C4-2B (cell line): ENCODE measurements at regions not wholly inside any gene's neighbourhood (a gene's known extent, or its start where the extent isn't known, plus 50 kb on each side); places are given as distances from the start of the nearest gene placed in this dataset.

Experiments used
- H3K27ac ChIP-seq: fragments of 450-650 bp; 2 replicates; pipeline ENCODE4 v1.5.1; 2017
- ZFX ChIP-seq: fragments of 450-650 bp; IDR thresholded peaks from 2 replicates; pipeline ENCODE4 v1.6.1; 2017
- TF ChIP-seq, protein P1 (sequence below): fragments of 450-650 bp; conservative IDR thresholded peaks from 2 replicates; pipeline ENCODE4 v1.5.1; 2017; ENCODE audit warnings: mild to moderate bottlenecking

GRCh38 chr6:11345536-11345935 is 113.1 kb upstream of the NEDD9 start:
- no peak for TF ChIP-seq ZFX
- TF ChIP-seq, protein P1, sequence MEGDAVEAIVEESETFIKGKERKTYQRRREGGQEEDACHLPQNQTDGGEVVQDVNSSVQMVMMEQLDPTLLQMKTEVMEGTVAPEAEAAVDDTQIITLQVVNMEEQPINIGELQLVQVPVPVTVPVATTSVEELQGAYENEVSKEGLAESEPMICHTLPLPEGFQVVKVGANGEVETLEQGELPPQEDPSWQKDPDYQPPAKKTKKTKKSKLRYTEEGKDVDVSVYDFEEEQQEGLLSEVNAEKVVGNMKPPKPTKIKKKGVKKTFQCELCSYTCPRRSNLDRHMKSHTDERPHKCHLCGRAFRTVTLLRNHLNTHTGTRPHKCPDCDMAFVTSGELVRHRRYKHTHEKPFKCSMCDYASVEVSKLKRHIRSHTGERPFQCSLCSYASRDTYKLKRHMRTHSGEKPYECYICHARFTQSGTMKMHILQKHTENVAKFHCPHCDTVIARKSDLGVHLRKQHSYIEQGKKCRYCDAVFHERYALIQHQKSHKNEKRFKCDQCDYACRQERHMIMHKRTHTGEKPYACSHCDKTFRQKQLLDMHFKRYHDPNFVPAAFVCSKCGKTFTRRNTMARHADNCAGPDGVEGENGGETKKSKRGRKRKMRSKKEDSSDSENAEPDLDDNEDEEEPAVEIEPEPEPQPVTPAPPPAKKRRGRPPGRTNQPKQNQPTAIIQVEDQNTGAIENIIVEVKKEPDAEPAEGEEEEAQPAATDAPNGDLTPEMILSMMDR, result no peak
- H3K27ac ChIP-seq, result no peak overlapping the region

GRCh38 chr6:11343963-11344723 is 111.7 kb upstream of the NEDD9 start:
- no peak overlapping the region for H3K27ac ChIP-seq
- TF ChIP-seq ZFX, result no peak
- TF ChIP-seq, protein P1, result no peak

DNA sequence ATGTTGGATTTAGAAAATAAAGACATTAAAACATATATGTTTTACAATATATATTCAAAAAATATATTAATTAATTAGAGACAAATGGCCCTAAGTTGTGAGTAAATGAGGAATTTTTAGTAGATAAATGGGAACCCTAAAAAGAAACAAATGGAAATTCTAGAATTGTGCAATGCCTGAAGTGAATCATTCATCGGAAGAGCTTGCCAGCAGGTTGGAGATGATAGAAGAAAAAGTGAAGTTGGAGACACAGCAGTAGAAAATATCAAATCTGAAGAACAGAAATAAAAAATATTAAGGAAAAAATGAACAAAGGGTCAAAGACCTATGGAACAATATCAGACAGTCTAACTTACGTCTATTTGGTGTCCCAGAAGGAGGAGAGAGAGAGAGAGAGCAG is 109.4 kb upstream of the NEDD9 start:
- no peak overlapping the region for H3K27ac ChIP-seq
- TF ChIP-seq ZFX, result no peak
- TF ChIP-seq, protein P1, result no peak

- TF ChIP-seq, protein P1, result no peak
- no peak for TF ChIP-seq ZFX
- no peak overlapping the region for H3K27ac ChIP-seq
Measured at GRCh38 chr6:11341303-11341702, 108.8 kb upstream of the NEDD9 start.

DNA sequence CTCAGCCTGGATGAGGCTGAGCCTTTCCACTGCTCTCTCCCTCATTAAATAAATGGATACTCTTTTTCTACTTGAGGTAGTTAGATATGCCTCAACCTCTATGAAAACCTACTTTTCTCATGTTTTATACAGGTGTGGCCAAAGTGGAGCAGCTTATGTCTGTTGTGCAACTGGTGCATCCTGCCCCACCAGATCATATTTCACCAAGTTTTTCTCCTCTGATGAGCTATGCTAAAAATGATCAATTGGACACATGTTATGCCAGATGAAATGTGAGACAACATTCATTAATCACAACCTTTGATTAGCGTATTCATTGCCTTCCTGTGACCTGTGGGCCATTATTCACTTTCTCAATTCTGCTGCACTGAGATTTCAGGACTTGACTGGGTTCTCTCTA is 106.9 kb upstream of the NEDD9 start:
- H3K27ac ChIP-seq, result no peak overlapping the region
- TF ChIP-seq, protein P1, result no peak
- no peak for TF ChIP-seq ZFX

DNA sequence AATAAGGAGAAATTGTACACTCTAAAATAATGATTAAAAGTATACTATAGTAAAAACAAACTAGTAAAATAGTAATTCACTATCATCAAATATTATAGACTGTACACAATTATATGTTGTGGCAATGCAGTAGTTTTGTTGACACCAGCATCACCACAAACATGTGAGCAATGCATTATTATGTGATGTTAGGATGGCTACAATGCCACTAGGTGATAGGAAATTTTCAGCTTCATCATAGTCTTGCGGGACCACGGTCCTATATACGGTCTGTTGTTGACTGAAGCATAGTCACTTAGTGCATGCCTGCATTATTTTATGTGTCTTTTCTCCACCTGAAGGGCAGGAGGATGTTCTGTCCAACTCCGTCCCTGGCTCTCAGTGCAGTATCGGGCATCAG is 104.8 kb upstream of the NEDD9 start:
- TF ChIP-seq ZFX, result no peak
- TF ChIP-seq, protein P1, result no peak
- H3K27ac ChIP-seq, result no peak overlapping the region

- no peak overlapping the region for H3K27ac ChIP-seq
- TF ChIP-seq, protein P1, result no peak
- no peak for TF ChIP-seq ZFX
Measured at GRCh38 chr6:11335826-11336225, 103.4 kb upstream of the NEDD9 start.
